GM12878 (cell line): ENCODE measurements at regions not wholly inside any gene's neighbourhood (a gene's known extent, or its start where the extent isn't known, plus 50 kb on each side); places are given as distances from the start of the nearest gene placed in this dataset.

Source experiments
- EP300 ChIP-seq, 2 experiments: fragments of 150-350 bp in 1 of 2; IDR thresholded peaks; 2 replicates each; pipeline ENCODE4 v1.6.1; 2011 to 2012; ENCODE audit warnings: low read depth in 2 of 2, low read length in 2 of 2, borderline replicate concordance in 1 of 2, improper control_type of control experiment in 1 of 2, inconsistent platforms in 1 of 2; ENCODE audit not compliant: control insufficient read depth in 1 of 2
- ESRRA ChIP-seq: IDR thresholded peaks from 2 replicates; pipeline ENCODE4 v1.6.1; 2012; ENCODE audit warnings: mild to moderate bottlenecking, low read length, improper control_type of control experiment
- EZH2 ChIP-seq: IDR thresholded peaks from 2 replicates; pipeline ENCODE4 v1.6.1; 2012; ENCODE audit warnings: low read depth, mild to moderate bottlenecking, control low read depth, inconsistent platforms, low read length, borderline replicate concordance; ENCODE audit not compliant: control insufficient read depth
- POLR2A ChIP-seq: IDR thresholded peaks from 2 replicates; pipeline ENCODE4 v1.6.1; 2011; ENCODE audit warnings: low read depth, mild to moderate bottlenecking, low read length
- POLR2AphosphoS5 ChIP-seq: IDR thresholded peaks from 2 replicates; pipeline ENCODE4 v1.6.1; 2011; ENCODE audit warnings: mild to moderate bottlenecking, low read length, inconsistent platforms
- RAD21 ChIP-seq: IDR thresholded peaks from 2 replicates; pipeline ENCODE4 v1.6.1; 2011; ENCODE audit warnings: mild to moderate bottlenecking, low read depth, low read length, moderate library complexity; ENCODE audit not compliant: insufficient read depth
- SMAD1 ChIP-seq: fragments of 450-650 bp; IDR thresholded peaks from 2 replicates; pipeline ENCODE4 v1.6.1; 2018; ENCODE audit warnings: mild to moderate bottlenecking, low read depth; ENCODE audit not compliant: partially characterized antibody
- TCF7 ChIP-seq: IDR thresholded peaks from 2 replicates; pipeline ENCODE4 v1.6.1; 2014; ENCODE audit warnings: antibody characterized with exemption, borderline replicate concordance
- TF ChIP-seq, protein P1 (sequence below): fragments of 450-650 bp; IDR thresholded peaks from 2 replicates; pipeline ENCODE4 v1.6.1; 2017; ENCODE audit warnings: mild to moderate bottlenecking
- TF ChIP-seq, protein P2 (sequence below), 3 experiments: IDR thresholded peaks in 2 of 3; conservative IDR thresholded peaks in 1 of 3; 2 replicates each; pipeline ENCODE4 v1.5.1; 2011; ENCODE audit warnings: low read depth in 3 of 3, low read length in 3 of 3, mild to moderate bottlenecking in 3 of 3, control low read depth in 2 of 3, moderate library complexity in 2 of 3, inconsistent platforms in 1 of 3, mixed read lengths in 1 of 3; ENCODE audit not compliant: control insufficient read depth in 2 of 3, insufficient read depth in 1 of 3; ENCODE audit errors: extremely low read depth in 1 of 3

DNA sequence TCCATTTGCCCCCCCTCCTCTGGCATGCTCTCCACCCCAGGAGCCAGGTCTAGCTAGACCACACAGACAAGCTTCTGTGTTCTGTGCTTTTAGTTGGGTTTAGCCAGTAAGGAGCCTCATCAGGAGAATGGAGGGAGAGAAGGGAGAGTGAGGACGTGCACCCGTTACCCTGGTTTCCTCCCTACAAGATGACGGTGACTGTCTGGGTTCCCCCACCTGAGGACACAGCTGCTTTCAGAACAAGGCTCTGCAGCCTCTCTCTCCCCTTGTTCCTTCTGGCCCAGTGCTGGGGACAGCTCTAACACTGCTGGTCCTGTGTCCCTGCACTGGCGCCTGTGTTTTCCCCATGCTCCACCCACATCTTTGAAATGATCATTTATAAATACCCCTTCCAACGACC lies 184.4 kb upstream of the GALNT2 start:
- no peak for TF ChIP-seq SMAD1
- TF ChIP-seq RAD21: no peak
- no peak for TF ChIP-seq POLR2AphosphoS5
- no peak for TF ChIP-seq POLR2A
- TF ChIP-seq, protein P1, sequence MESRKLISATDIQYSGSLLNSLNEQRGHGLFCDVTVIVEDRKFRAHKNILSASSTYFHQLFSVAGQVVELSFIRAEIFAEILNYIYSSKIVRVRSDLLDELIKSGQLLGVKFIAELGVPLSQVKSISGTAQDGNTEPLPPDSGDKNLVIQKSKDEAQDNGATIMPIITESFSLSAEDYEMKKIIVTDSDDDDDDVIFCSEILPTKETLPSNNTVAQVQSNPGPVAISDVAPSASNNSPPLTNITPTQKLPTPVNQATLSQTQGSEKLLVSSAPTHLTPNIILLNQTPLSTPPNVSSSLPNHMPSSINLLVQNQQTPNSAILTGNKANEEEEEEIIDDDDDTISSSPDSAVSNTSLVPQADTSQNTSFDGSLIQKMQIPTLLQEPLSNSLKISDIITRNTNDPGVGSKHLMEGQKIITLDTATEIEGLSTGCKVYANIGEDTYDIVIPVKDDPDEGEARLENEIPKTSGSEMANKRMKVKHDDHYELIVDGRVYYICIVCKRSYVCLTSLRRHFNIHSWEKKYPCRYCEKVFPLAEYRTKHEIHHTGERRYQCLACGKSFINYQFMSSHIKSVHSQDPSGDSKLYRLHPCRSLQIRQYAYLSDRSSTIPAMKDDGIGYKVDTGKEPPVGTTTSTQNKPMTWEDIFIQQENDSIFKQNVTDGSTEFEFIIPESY: no peak
- TF ChIP-seq TCF7: no peak
- TF ChIP-seq, protein P2, sequence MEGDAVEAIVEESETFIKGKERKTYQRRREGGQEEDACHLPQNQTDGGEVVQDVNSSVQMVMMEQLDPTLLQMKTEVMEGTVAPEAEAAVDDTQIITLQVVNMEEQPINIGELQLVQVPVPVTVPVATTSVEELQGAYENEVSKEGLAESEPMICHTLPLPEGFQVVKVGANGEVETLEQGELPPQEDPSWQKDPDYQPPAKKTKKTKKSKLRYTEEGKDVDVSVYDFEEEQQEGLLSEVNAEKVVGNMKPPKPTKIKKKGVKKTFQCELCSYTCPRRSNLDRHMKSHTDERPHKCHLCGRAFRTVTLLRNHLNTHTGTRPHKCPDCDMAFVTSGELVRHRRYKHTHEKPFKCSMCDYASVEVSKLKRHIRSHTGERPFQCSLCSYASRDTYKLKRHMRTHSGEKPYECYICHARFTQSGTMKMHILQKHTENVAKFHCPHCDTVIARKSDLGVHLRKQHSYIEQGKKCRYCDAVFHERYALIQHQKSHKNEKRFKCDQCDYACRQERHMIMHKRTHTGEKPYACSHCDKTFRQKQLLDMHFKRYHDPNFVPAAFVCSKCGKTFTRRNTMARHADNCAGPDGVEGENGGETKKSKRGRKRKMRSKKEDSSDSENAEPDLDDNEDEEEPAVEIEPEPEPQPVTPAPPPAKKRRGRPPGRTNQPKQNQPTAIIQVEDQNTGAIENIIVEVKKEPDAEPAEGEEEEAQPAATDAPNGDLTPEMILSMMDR (IDR thresholded peaks at IDR 0.05 in 2 of 3, conservative IDR thresholded peaks at IDR 0.05 in 1 of 3; ENCODE audit: control insufficient read depth in 2 of 3, extremely low read depth in 1 of 3, insufficient read depth in 1 of 3, low read depth in 3 of 3, low read length in 3 of 3): no peak
- no peak for TF ChIP-seq EZH2
- no peak for TF ChIP-seq EP300 (IDR thresholded peaks at IDR 0.05; ENCODE audit: borderline replicate concordance in 1 of 2, control insufficient read depth in 1 of 2, low read depth in 2 of 2, low read length in 2 of 2)
- no peak for TF ChIP-seq ESRRA
